ENCODE measurements at regions not wholly inside any gene's neighbourhood (a gene's known extent, or its start where the extent isn't known, plus 50 kb on each side); places are given as distances from the start of the nearest gene placed in this dataset.
"Not testable (repeated sequence)": the region's sequence is repeated elsewhere in the genome, so short reads cannot be mapped to it uniquely, and the experiment has no call there.

GRCh38 chr4:3619698-3620097 lies 87.5 kb upstream of the LRPAP1 start:
- not testable (repeated sequence) for ATAC-seq; DNase-seq (ENCODE audit: low spot score)

DNA sequence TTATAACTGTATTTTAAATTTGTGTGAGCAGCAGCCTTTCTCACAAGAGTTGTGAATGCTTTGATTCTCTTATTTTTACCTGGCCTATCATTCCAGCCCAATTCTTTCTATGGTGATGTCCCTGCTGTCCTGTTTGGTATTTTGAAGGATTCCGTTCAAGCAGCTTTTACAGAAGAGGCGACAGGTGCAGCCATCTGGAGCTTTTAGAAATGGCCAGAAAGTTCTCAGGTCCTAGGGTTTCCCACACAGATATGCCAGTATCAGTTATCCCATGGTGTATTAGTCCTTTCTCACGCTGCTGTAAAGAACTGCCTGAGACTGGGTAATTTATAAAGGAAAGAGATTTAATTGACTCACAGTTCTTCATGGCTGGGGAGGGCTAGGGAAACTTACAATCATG lies 86.1 kb upstream of the LRPAP1 start:
- not testable (repeated sequence) for DNase-seq (ENCODE audit: low spot score); ATAC-seq

DNA sequence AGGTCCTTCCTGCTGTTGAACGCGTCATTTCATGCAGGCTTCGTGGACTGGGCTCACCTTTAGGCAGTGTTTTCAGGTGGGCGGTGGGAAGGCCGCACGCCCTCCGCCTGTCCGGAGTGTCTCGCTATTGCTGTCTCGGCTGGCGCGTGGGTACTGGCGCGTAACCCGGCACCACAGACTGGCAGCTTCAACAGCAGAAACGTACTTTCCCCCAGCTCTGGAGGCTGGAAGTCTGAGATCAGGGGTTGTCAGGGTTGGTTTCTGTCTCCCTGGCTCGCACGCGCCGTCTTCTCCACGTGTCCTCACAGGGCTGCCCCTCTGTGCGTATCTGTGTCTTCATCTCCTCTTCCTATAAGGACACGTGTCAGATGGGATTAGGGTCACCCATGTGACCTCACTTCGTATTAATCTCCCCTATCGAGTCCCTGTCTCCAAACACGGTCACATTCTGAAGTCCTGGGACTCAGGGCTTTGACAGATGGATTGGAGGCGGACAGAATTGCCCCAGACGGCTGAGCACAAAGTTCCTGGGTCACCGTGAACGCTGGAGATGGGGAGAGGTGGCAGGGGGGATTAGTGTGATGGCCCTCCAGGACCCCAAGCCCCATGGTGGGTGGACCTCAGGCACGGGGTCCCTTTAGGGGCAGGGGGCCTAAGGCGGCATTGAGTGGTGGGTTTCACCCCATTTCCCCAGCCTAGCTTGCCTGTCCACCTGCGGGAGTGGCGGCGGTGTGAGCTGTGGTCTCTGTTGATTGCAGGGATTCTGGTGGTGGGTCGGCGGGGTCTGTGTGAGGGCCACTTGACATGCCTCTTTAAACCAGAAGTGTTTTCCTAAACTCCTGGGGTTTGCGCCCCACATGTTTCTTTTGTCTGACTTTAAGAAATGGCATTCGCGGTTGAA lies 83.4 kb upstream of the LRPAP1 start:
- ATAC-seq (no peak), DNase-seq (ENCODE audit: low spot score) (no peak)

DNA sequence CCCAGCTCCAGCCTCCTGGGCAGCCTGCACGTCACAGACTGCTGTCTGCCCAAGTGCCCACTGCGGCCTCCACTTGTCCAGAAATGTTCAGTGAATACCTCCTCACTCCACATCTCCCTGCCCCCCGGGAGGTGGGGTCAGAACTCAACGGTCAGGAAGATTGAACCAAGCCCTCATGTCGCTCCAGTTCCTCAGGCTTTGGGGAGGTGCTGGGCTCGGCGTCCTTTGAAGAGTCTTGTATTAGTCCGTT lies 82.4 kb upstream of the LRPAP1 start:
- DNase-seq (ENCODE audit: low spot score) = no peak
- ATAC-seq = no peak

DNA sequence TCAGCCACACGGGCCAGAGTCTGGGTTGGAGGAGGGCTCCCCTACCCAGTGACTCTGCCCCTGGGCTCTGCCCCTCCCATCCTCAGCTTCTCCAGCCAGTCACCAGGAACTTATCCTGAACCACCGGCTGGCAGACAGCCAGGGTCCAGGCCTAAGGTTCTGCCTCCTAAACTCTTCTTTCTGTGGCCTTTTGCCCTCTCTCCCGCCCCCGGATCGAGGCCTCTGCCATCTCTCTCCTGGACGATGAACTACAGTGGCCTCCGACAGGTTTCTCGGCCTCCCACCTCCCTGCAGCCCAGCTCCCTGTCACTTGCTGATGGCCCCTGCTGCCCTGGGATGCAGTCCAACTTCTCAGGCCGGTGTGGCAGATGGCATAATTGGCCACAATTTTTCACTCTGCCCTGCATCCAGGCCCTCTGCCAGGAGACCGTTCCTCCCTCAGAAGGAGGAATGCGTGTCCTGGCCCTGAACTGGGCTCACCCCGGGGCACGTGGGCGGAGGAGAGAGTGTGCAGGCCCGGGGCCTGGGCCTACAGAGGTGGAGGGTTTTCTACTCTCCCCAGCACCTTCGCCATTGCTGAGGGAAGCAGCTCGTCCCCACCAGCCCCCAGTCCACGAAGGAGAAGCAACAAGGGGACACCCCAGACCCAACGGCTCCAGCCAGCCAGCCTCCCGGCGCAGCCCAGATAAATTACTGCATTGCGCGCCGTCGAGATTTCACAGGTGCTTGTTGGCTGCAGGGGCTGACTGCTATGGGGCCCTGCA lies 81.9 kb upstream of the LRPAP1 start:
- ATAC-seq (peak; percentile 40), DNase-seq (ENCODE audit: low spot score) (no peak)

DNA sequence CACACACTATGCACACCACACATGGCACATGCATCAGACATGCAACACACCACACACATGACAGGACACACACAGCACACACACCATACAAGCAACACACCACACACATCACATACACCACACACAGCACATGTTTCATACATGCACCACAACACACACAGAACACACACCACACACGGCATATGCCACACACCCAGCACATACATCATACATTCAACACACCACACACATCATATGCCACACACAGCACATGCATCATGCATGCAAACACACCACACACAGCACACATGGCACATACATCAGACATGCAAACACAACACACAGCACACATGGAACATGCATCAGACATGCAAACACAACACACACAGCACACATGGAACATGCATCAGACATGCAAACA lies 80.7 kb upstream of the LRPAP1 start:
- ATAC-seq = no peak
- DNase-seq (ENCODE audit: low spot score) = no peak

- no peak for DNase-seq (ENCODE audit: low spot score)
Observed at GRCh38 chr4:3612281-3612680, 80.1 kb upstream of the LRPAP1 start.

GRCh38 chr4:3611778-3612177 lies 79.6 kb upstream of the LRPAP1 start:
- no peak for DNase-seq (ENCODE audit: low spot score)
- ATAC-seq = no peak

More at GRCh38 chr4:3612281-3612680, 80.1 kb upstream of the LRPAP1 start:
- ATAC-seq = no peak

DNA sequence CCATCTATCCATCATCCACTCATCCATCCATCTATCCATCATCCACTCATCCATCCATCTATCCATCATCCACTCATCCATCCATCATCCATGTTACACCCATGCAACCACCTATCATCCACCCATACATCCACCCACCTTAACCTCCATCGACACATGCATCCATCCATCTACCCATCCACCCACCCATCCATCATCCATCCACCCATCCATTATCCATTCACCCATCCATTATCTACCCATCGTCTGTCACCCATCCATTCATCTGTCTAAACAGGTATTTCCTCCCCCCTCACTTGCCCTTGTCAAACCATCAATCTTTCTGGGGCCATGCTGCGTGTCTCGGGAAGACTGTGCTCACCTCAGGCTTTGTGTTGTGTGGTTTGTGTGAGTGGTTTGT lies 78.6 kb upstream of the LRPAP1 start:
- not testable (repeated sequence) for DNase-seq (ENCODE audit: low spot score); ATAC-seq

DNA sequence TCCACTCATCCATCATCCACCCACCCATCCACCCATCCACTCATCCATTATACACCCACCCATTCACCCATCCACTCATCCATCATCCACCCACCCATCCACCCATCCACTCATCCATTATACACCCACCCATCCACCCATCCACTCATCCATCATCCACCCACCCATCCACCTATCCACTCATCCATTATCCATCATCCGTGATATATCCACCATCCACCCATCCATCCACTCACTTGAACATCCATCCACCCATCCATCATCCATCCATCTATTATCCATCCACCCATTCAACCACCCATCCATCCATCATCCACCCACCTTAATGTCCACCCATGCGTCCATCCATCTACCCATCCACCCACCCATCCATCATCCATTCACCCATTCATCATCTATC lies 77.7 kb upstream of the LRPAP1 start:
- DNase-seq (ENCODE audit: low spot score); ATAC-seq: not testable (repeated sequence)

DNA sequence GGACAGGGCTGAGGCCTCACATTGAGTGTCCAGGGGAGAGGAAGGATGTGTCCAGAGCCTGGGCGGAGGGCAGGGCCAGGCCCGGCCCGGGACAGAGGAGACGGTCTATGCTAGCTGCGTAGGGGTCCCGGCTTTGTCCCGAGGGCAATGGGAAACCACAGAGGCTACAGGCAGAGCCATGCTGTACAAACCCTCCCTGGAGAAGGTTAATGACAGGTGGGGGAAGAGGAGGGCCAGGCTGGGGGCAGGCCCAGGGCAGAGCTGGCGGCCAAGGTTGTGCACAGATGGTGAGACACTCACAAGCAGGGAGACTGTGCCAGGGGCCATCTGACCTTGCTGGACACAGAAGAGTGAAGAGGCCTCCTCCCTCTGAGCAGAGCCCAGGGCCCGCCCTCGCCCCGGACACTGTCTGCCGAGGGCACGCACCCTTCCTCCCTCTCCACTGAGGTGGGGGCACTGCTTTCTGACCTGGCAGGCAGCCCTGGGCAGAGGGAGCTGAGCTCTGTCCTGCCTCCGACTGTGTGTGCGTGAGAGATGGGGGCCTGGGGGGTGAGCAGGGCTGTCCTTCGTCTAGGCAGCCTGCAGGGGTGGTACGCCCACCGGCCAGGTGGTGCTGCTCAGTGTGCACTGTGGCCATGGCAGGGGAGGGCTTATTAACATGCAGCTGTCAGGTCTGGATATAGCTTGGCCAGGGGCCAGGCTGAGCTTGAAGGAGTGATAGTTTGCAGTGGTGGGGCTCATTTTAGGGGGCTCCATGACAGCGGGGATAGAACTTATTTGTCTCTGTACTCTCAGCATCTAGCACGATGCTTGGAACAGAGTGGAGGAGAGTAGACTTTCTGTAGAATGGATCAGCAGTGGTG lies 75.7 kb upstream of the LRPAP1 start:
- DNase-seq (ENCODE audit: low spot score) = no peak
- ATAC-seq = no peak

DNA sequence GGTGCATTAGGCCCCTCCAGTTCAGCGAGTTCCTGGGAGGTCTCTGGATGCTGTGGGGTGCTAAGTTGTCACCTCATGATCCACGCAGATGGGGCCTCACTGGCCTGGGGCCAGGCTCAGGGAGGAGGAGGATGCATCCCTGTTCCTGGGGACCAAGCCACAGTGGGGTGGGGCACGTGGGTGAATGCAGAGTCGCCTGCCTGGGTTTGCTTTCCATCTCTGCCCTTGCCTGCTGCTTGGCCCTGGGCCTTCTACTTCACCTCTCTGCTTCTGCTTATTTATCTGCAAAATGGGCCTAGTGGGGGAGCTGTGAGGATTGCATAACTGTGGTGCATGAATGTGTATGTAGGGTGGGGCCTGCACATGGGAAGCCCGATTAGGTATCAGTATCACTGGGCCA lies 74.6 kb upstream of the LRPAP1 start:
- DNase-seq (ENCODE audit: low spot score) = not testable (repeated sequence)
- ATAC-seq = peak; percentile 18

- ATAC-seq; DNase-seq (ENCODE audit: low spot score): not testable (repeated sequence)
Observed at GRCh38 chr4:3606271-3606670, 74.0 kb upstream of the LRPAP1 start.

- DNase-seq (ENCODE audit: low spot score) = no peak
- no peak for ATAC-seq
Observed at GRCh38 chr4:3605491-3605890, 73.3 kb upstream of the LRPAP1 start.

GRCh38 chr4:3602886-3603645 lies 70.8 kb upstream of the LRPAP1 start:
- not testable (repeated sequence) for DNase-seq (ENCODE audit: low spot score); ATAC-seq

- no peak for ATAC-seq
- no peak for DNase-seq (ENCODE audit: low spot score)
Observed at GRCh38 chr4:3601992-3602391, 69.8 kb upstream of the LRPAP1 start.

GRCh38 chr4:3601108-3601690 lies 69.0 kb upstream of the LRPAP1 start:
- DNase-seq (ENCODE audit: low spot score); ATAC-seq: not testable (repeated sequence)

DNA sequence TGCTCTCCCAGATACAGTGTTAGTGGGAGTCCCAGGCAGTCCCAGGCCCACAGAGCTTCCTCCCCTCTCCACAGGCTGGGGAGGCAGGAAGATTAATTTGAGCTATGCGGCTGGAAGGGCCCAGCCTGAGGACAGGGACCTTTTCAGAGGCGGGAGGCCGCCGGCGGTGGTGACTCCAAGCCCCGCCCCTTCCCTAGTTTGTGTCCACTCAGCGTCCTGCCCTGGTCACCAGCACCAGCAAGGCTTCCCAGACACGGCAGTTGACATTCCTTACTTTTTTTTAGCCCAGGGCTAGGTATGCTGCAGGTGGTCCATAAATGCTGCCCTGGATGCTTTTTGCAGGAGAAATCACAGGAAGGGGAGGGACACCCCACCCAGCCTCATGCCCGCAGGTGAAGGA lies 67.7 kb upstream of the LRPAP1 start:
- DNase-seq (ENCODE audit: low spot score) (no peak), ATAC-seq (no peak)

- no peak for DNase-seq (ENCODE audit: low spot score)
- ATAC-seq = no peak
Observed at GRCh38 chr4:3598695-3599227, 66.5 kb upstream of the LRPAP1 start.
